IPS DF 6.9 (cell line): ENCODE measurements at regions not wholly inside any gene's neighbourhood (a gene's known extent, or its start where the extent isn't known, plus 50 kb on each side); places are given as distances from the start of the nearest gene placed in this dataset.

ENCODE experiments used
- DNase-seq: peaks from one replicate; pipeline ENCODE4 v3.0.0-alpha.2; 2013; ENCODE audit warnings: low read depth, low spot score
- H3K27ac ChIP-seq: one replicate; pipeline ENCODE4 v1.5.1; 2013; ENCODE audit warnings: low read length, control low read depth
- H3K27me3 ChIP-seq: 2 replicates; pipeline ENCODE4 v1.6.1; 2013; ENCODE audit warnings: mild to moderate bottlenecking, low read length; ENCODE audit not compliant: control insufficient read depth, insufficient read depth
- H3K36me3 ChIP-seq: 2 replicates; pipeline ENCODE4 v1.6.1; 2013; ENCODE audit warnings: low read length; ENCODE audit not compliant: control insufficient read depth, insufficient read depth
- H3K4me1 ChIP-seq: 2 replicates; pipeline ENCODE4 v1.6.1; 2013; ENCODE audit warnings: low read length; ENCODE audit not compliant: control insufficient read depth, insufficient read depth
- H3K4me3 ChIP-seq: 2 replicates; pipeline ENCODE4 v1.5.1; 2013; ENCODE audit warnings: mild to moderate bottlenecking, low read length
- H3K9me3 ChIP-seq: 2 replicates; pipeline ENCODE4 v1.6.1; 2013; ENCODE audit warnings: low read length, inconsistent platforms; ENCODE audit not compliant: control insufficient read depth, insufficient read depth
- WGBS: extraction: QIAGEN DNeasy Blood & Tissue Kit; methylation state at CpG from one replicate; pipeline ENCODE4 v1.1.7; 2013; ENCODE audit warnings: mixed read lengths, missing lambda C conversion rate; ENCODE audit not compliant: insufficient read length, insufficient coverage; 5-methylcytosine and 5-hydroxymethylcytosine counted together

- Histone ChIP-seq H3K27ac (no peak overlapping the region), H3K9me3 (no peaks in the 10 kb centered on the region), H3K4me3 (no peak overlapping the region), H3K36me3 (no peaks in the 10 kb centered on the region), H3K27me3 (no peaks in the 10 kb centered on the region), H3K4me1 (no peaks in the 10 kb centered on the region)
- WGBS = no CpG with 5 or more reads among the region's 7 CpGs
- no peak for DNase-seq
These were observed 51.6 kb upstream of the KCND3 start for GRCh38 chr1:112040891-112041740.

- Histone ChIP-seq H3K4me1 (no peaks in the 10 kb centered on the region), H3K36me3 (no peaks in the 10 kb centered on the region), H3K4me3 (no peak overlapping the region), H3K27me3 (no peaks in the 10 kb centered on the region), H3K9me3 (no peaks in the 10 kb centered on the region), H3K27ac (no peak overlapping the region)
- DNase-seq = no peak
These were observed 54.4 kb upstream of the KCND3 start for GRCh38 chr1:112043901-112044300.

- H3K4me3 ChIP-seq = no peak overlapping the region
- no peaks in the 10 kb centered on the region for H3K9me3 ChIP-seq
- WGBS = no CpG with 5 or more reads among the region's 3 CpGs
- H3K4me1 ChIP-seq = no peaks in the 10 kb centered on the region
- H3K36me3 ChIP-seq = no peaks in the 10 kb centered on the region
- no peaks in the 10 kb centered on the region for H3K27me3 ChIP-seq
- H3K27ac ChIP-seq = no peak overlapping the region
- no peak for DNase-seq
These were observed 55.3 kb upstream of the KCND3 start for GRCh38 chr1:112044745-112045144.

- Histone ChIP-seq H3K36me3 (no peaks in the 10 kb centered on the region), H3K4me3 (no peak overlapping the region), H3K9me3 (no peaks in the 10 kb centered on the region), H3K27me3 (no peaks in the 10 kb centered on the region), H3K4me1 (no peaks in the 10 kb centered on the region), H3K27ac (no peak overlapping the region)
- WGBS = no CpG with 5 or more reads among the region's 2 CpGs
- no peak for DNase-seq
These were observed 57.2 kb upstream of the KCND3 start for GRCh38 chr1:112046630-112047029.

DNA sequence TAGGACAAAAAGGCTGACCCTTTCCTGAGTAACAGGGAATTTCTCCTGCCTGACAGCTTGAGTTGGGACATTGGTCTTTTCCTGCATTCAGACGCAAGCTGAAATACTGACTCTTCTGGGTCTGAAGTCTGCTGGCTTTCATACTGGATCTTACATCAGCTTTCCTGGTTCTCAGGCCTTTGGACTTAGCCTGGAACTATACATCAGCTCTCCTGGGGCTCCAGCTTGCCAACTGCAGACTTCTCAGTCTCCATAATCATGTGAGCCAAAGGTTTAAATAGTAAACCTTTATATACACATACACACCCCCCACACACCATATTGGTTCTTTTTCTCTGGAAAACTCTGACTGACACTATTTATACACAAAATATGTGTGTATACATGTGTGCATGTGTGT is 59.0 kb upstream of the KCND3 start:
- Histone ChIP-seq H3K4me1 (no peaks in the 10 kb centered on the region), H3K36me3 (no peaks in the 10 kb centered on the region), H3K27ac (no peak overlapping the region), H3K9me3 (no peaks in the 10 kb centered on the region), H3K4me3 (no peak overlapping the region), H3K27me3 (no peaks in the 10 kb centered on the region)
- no CpG with 5 or more reads among the region's 1 CpG for WGBS
- DNase-seq = no peak

DNA sequence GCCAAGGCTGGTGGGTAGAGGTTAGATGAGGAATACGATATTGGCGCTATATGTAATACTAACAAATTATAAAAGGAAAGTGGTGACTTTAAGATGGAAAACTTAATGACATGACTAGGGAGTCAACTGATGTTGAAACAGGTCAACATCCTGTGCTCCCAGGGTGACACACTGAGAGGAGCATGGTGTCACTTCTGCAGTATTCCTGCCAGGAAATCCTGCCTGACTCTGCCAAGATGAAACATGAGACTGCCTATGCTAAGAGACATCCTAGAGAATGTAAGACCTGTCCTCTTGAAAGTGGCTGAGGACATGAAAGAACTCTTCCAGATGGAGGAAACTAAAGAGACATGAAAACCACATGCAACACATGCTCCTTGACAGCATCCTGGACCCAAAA is 65.0 kb upstream of the KCND3 start:
- Histone ChIP-seq H3K27ac (no peak overlapping the region), H3K9me3 (no peaks in the 10 kb centered on the region), H3K27me3 (no peaks in the 10 kb centered on the region), H3K36me3 (no peaks in the 10 kb centered on the region), H3K4me3 (no peak overlapping the region), H3K4me1 (no peaks in the 10 kb centered on the region)
- DNase-seq = no peak
- 100% methylated on average over 2 of the region's 2 CpGs for WGBS

GRCh38 chr1:112056354-112056753 is 66.9 kb upstream of the KCND3 start:
- no peaks in the 10 kb centered on the region for H3K36me3 ChIP-seq
- no CpG with 5 or more reads among the region's 5 CpGs for WGBS
- no peaks in the 10 kb centered on the region for H3K9me3 ChIP-seq
- H3K27me3 ChIP-seq = no peaks in the 10 kb centered on the region
- H3K4me1 ChIP-seq = no peaks in the 10 kb centered on the region
- DNase-seq = no peak
- no peak overlapping the region for H3K27ac ChIP-seq
- no peak overlapping the region for H3K4me3 ChIP-seq

GRCh38 chr1:112057736-112058135 is 68.3 kb upstream of the KCND3 start:
- H3K27me3 ChIP-seq = no peaks in the 10 kb centered on the region
- DNase-seq = no peak
- H3K9me3 ChIP-seq = no peaks in the 10 kb centered on the region
- no peak overlapping the region for H3K27ac ChIP-seq
- WGBS = no CpG with 5 or more reads among the region's 5 CpGs
- no peaks in the 10 kb centered on the region for H3K4me1 ChIP-seq
- H3K36me3 ChIP-seq = no peaks in the 10 kb centered on the region
- H3K4me3 ChIP-seq = no peak overlapping the region

DNA sequence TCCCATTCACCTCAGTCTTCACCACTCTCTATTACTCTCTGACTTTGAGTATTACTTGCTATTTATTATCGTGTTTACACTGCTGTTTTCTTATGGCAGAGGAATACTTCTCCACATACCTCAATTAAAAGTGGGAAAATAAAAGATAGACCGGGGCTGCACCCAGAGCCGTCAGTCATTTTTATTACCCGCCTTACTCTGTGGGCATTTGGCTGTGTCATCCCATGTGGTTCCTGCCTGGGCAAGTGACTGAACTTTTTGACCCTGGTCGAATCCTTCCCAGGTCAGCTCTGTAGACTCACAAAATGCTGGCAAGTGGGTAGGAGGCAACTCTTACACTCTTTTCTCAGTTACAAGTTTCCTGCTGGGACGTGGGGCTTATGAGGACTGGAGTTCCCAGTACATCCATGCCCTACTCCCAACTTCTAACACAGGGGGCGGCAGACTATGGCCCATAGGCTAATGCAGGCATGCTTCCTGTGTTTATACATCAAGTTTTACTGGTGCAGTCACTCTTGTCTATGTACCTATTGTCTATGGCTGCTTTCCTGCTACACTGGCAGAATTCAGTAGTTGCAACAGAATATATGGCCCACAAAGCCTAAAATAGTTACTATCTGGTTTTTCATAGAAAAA is 69.5 kb upstream of the KCND3 start:
- H3K36me3 ChIP-seq = no peaks in the 10 kb centered on the region
- DNase-seq = no peak
- no CpG with 5 or more reads among the region's 7 CpGs for WGBS
- H3K27me3 ChIP-seq = no peaks in the 10 kb centered on the region
- H3K27ac ChIP-seq = no peak overlapping the region
- H3K4me3 ChIP-seq = no peak overlapping the region
- H3K4me1 ChIP-seq = no peaks in the 10 kb centered on the region
- no peaks in the 10 kb centered on the region for H3K9me3 ChIP-seq

GRCh38 chr1:112059679-112060078 is 70.2 kb upstream of the KCND3 start:
- no CpG with 5 or more reads among the region's 6 CpGs for WGBS
- no peaks in the 10 kb centered on the region for H3K36me3 ChIP-seq
- no peak for DNase-seq

DNA sequence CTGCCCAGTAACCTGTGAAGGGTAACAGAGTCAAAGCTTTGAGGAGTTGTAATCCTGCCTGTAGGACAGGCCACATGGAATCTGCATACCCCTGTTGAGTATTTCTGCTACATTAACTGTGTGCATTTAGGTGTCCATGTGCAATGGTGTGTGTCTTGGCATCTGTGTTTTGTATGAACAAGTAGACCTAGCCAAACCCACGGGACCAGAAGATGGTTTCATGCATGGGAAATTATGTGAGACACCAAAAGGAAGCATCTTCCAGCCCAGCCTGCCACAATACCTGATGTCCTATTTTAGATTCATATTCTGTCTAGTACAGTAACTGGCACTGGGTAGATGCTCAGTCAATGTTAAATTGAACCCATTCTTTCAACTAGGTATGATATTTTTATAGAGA is 70.8 kb upstream of the KCND3 start:
- Histone ChIP-seq H3K27ac (no peak overlapping the region), H3K4me1 (no peaks in the 10 kb centered on the region), H3K9me3 (no peaks in the 10 kb centered on the region), H3K4me3 (no peak overlapping the region), H3K27me3 (no peaks in the 10 kb centered on the region), H3K36me3 (no peaks in the 10 kb centered on the region)
- no CpG with 5 or more reads among the region's 1 CpG for WGBS
- DNase-seq = no peak

More at GRCh38 chr1:112059679-112060078, 70.2 kb upstream of the KCND3 start:
- Histone ChIP-seq H3K4me1 (no peaks in the 10 kb centered on the region), H3K27ac (no peak overlapping the region), H3K9me3 (no peaks in the 10 kb centered on the region), H3K4me3 (no peak overlapping the region), H3K27me3 (no peaks in the 10 kb centered on the region)
